ENCODE measurements at regions not wholly inside any gene's neighbourhood (a gene's known extent, or its start where the extent isn't known, plus 50 kb on each side); places are given as distances from the start of the nearest gene placed in this dataset.

GRCh38 chr3:6125520-6125919 lies 735.4 kb upstream of the GRM7 start:
- TF ChIP-seq POLR2A (IDR thresholded peaks at IDR 0.05) = no peak
- TF ChIP-seq CTCF (IDR thresholded peaks at IDR 0.05) = no peak
- DNase-seq = no peak
- H3K27ac ChIP-seq = no peak overlapping the region
- no peak overlapping the region for H3K4me3 ChIP-seq
- H3K36me3 ChIP-seq = no peaks in the 10 kb centered on the region
- H3K4me1 ChIP-seq = no peaks in the 10 kb centered on the region
- no peaks in the 10 kb centered on the region for H3K9me3 ChIP-seq
- no peaks in the 10 kb centered on the region for H3K27me3 ChIP-seq

GRCh38 chr3:6132684-6133432 lies 728.1 kb upstream of the GRM7 start:
- no peaks in the 10 kb centered on the region for H3K4me1 ChIP-seq
- no peak for TF ChIP-seq CTCF (IDR thresholded peaks at IDR 0.05)
- TF ChIP-seq POLR2A (IDR thresholded peaks at IDR 0.05) = no peak
- no peak for DNase-seq
- no peaks in the 10 kb centered on the region for H3K36me3 ChIP-seq
- H3K4me3 ChIP-seq = no peak overlapping the region
- H3K27me3 ChIP-seq = no peaks in the 10 kb centered on the region
- no peaks in the 10 kb centered on the region for H3K9me3 ChIP-seq
- H3K27ac ChIP-seq = no peak overlapping the region

GRCh38 chr3:6142707-6143106 lies 718.2 kb upstream of the GRM7 start:
- H3K4me3 ChIP-seq = no peak overlapping the region
- H3K4me1 ChIP-seq = no peaks in the 10 kb centered on the region
- no peaks in the 10 kb centered on the region for H3K27me3 ChIP-seq
- no peaks in the 10 kb centered on the region for H3K9me3 ChIP-seq
- no peak overlapping the region for H3K27ac ChIP-seq
- no peak for TF ChIP-seq POLR2A (IDR thresholded peaks at IDR 0.05)
- TF ChIP-seq CTCF (IDR thresholded peaks at IDR 0.05) = no peak
- no peak for DNase-seq
- H3K36me3 ChIP-seq = no peaks in the 10 kb centered on the region

GRCh38 chr3:6147883-6148282 lies 713.0 kb upstream of the GRM7 start:
- TF ChIP-seq CTCF (IDR thresholded peaks at IDR 0.05) = no peak
- TF ChIP-seq POLR2A (IDR thresholded peaks at IDR 0.05) = no peak
- H3K4me1 ChIP-seq = no peaks in the 10 kb centered on the region
- H3K9me3 ChIP-seq = no peaks in the 10 kb centered on the region
- H3K36me3 ChIP-seq = no peaks in the 10 kb centered on the region
- no peak overlapping the region for H3K4me3 ChIP-seq
- DNase-seq = no peak
- no peaks in the 10 kb centered on the region for H3K27me3 ChIP-seq
- H3K27ac ChIP-seq = no peak overlapping the region

- Histone ChIP-seq H3K4me3 (no peak overlapping the region), H3K27me3 (no peaks in the 10 kb centered on the region), H3K9me3 (no peaks in the 10 kb centered on the region), H3K27ac (no peak overlapping the region), H3K36me3 (no peaks in the 10 kb centered on the region), H3K4me1 (no peaks in the 10 kb centered on the region)
- no peak for DNase-seq
- TF ChIP-seq POLR2A (IDR thresholded peaks at IDR 0.05) (no peak), CTCF (IDR thresholded peaks at IDR 0.05) (no peak)
These were observed 705.1 kb upstream of the GRM7 start for GRCh38 chr3:6155650-6156338.

Data from Peyer's patch (tissue), 4 donors.